KBM-7 (cell line): ENCODE measurements at regions not wholly inside any gene's neighbourhood (a gene's known extent, or its start where the extent isn't known, plus 50 kb on each side); places are given as distances from the start of the nearest gene placed in this dataset.

ENCODE experiments used
- DNase-seq: peaks from one replicate; pipeline ENCODE4 v3.0.0-alpha.2; 2015
- in situ Hi-C: fragments of 300-500 bp; cut with MboI; formaldehyde crosslinking; loops from 2 replicates; pipeline ENCODE4 v1.14.3; 2020; ENCODE audit warnings: low sequenced_read_pairs, low pct_unique_long_range_greater_than_20kb, mixed read lengths

GRCh38 chr20:24350923-24351368, 118.5 kb upstream of the SYNDIG1 start:
- in situ Hi-C loops: no loop called here

GRCh38 chr20:24341781-24342180, 127.6 kb upstream of the SYNDIG1 start:
- DNase-seq: no peak
- in situ Hi-C loops: no loop called here

More at GRCh38 chr20:24350923-24351368, 118.5 kb upstream of the SYNDIG1 start:
- DNase-seq: no peak

- in situ Hi-C loops: no loop called here
- DNase-seq: no peak
Measured at GRCh38 chr20:24340933-24341332, 128.5 kb upstream of the SYNDIG1 start.

- in situ Hi-C loops: no loop called here
- DNase-seq: no peak
Measured at GRCh38 chr20:24339210-24339641, 130.2 kb upstream of the SYNDIG1 start.

- no peak for DNase-seq
- in situ Hi-C loops: no loop called here
Measured at GRCh38 chr20:24337551-24337950, 131.9 kb upstream of the SYNDIG1 start.

- DNase-seq: no peak
- in situ Hi-C loops: no loop called here
Measured at GRCh38 chr20:24337069-24337468, 132.4 kb upstream of the SYNDIG1 start.

- DNase-seq: no peak
- in situ Hi-C loops: no loop called here
Measured at GRCh38 chr20:24334830-24335229, 134.6 kb upstream of the SYNDIG1 start.

- in situ Hi-C loops: no loop called here
- no peak for DNase-seq
Measured at GRCh38 chr20:24332956-24333355, 136.5 kb upstream of the SYNDIG1 start.

GRCh38 chr20:24331939-24332338, 137.5 kb upstream of the SYNDIG1 start:
- in situ Hi-C loops: no loop called here
- DNase-seq: no peak

GRCh38 chr20:24328901-24329300, 140.5 kb upstream of the SYNDIG1 start:
- no peak for DNase-seq
- in situ Hi-C loops: no loop called here

GRCh38 chr20:24321973-24322372, 147.5 kb upstream of the SYNDIG1 start:
- DNase-seq: no peak

GRCh38 chr20:24318569-24319352, 150.7 kb upstream of the SYNDIG1 start:
- in situ Hi-C loops: no loop called here
- DNase-seq: no peak

More at GRCh38 chr20:24321973-24322372, 147.5 kb upstream of the SYNDIG1 start:
- in situ Hi-C loops: no loop called here

GRCh38 chr20:24317224-24317623, 152.2 kb upstream of the SYNDIG1 start:
- in situ Hi-C loops: no loop called here

GRCh38 chr20:24316731-24317130, 152.7 kb upstream of the SYNDIG1 start:
- in situ Hi-C loops: no loop called here
- DNase-seq: no peak

More at GRCh38 chr20:24317224-24317623, 152.2 kb upstream of the SYNDIG1 start:
- DNase-seq: no peak

GRCh38 chr20:24314053-24314452, 155.4 kb upstream of the SYNDIG1 start:
- in situ Hi-C loops: no loop called here
- DNase-seq: no peak

GRCh38 chr20:24309596-24309995, 159.8 kb upstream of the SYNDIG1 start:
- in situ Hi-C loops: no loop called here
- DNase-seq: no peak

- in situ Hi-C loops: no loop called here
- DNase-seq: no peak
Measured at GRCh38 chr20:24305371-24305770, 164.1 kb upstream of the SYNDIG1 start.

GRCh38 chr20:24304291-24304690, 165.1 kb upstream of the SYNDIG1 start:
- DNase-seq: no peak
- in situ Hi-C loops: no loop called here

GRCh38 chr20:24303393-24304170, 165.8 kb upstream of the SYNDIG1 start:
- in situ Hi-C loops: no loop called here
- DNase-seq: no peak

GRCh38 chr20:24297993-24298392, 171.4 kb upstream of the SYNDIG1 start:
- in situ Hi-C loops: no loop called here
- DNase-seq: no peak
